K562 (cell line): ENCODE measurements at regions not wholly inside any gene's neighbourhood (a gene's known extent, or its start where the extent isn't known, plus 50 kb on each side); places are given as distances from the start of the nearest gene placed in this dataset.

Experiments used
- ATAC-seq: fragments of 200-7000 bp; cut with Tn5 transposase; 3 replicates; pipeline ENCODE4 v1.9.1; 2020; ENCODE audit warnings: moderate library complexity
- BruUV-seq: library from RNA; stranded (reverse); fragments of 400-500 nt; replicated peaks from 2 replicates; lab custom pipeline; 2021; lab: Mats Ljungman, UMichigan
- CTCF ChIA-PET: fragments of 300-600 bp; formaldehyde crosslinking; extraction: SDS; loops from one replicate; lab custom pipeline; 2021; ENCODE audit warnings: low intra/inter-chr PET ratio; lab: Yijun Ruan, JAX
- POLR2A ChIA-PET: fragments of 300-600, 350-650 bp; sonication (Branson Sonifier 250); formaldehyde crosslinking; extraction: SDS; loops from one replicate; lab custom pipeline; 2021; ENCODE audit warnings: antibody characterized with exemption, inconsistent platforms; lab: Yijun Ruan, JAX
- DNase-seq, 4 experiments: peaks; one replicate each; pipeline versions ENCODE4 v3.0.0 to v3.0.0-alpha.2; 2011 to 2018; ENCODE audit warnings: low spot score in 3 of 4, mixed read lengths in 3 of 4; ENCODE audit errors: extremely low read depth in 1 of 4
- FAIRE-seq: peaks from 2 replicates; lab custom pipeline; 2011; peaks lifted over from hg19 to GRCh38; lab: Jason Lieb, UNC
- H2AFZ ChIP-seq: 2 replicates; pipeline ENCODE4 v1.6.0; 2011; ENCODE audit warnings: low read depth, low read length, control low read depth, inconsistent platforms
- H3K27ac ChIP-seq: fragments of 200-600 bp; 3 replicates; pipeline ENCODE4 v1.8.0; 2011; ENCODE audit warnings: low read depth, mild to moderate bottlenecking, control low read depth, inconsistent platforms, low read length, moderate library complexity, mixed read lengths; ENCODE audit errors: extremely low read depth
- H3K27me3 ChIP-seq, 2 experiments: fragments of 300-600 bp in 1 of 2; 2 replicates in 1 of 2; 3 replicates in 1 of 2; pipeline versions ENCODE4 v1.6.0 to v1.8.0; 2011; ENCODE audit warnings: inconsistent platforms in 2 of 2, low read length in 2 of 2, mild to moderate bottlenecking in 1 of 2, mixed read lengths in 1 of 2, moderate library complexity in 1 of 2; ENCODE audit not compliant: control insufficient read depth in 2 of 2, insufficient read depth in 2 of 2
- H3K36me3 ChIP-seq: fragments of 300-600 bp; 3 replicates; pipeline ENCODE4 v1.8.0; 2011; ENCODE audit warnings: mild to moderate bottlenecking, low read length, inconsistent platforms; ENCODE audit not compliant: control insufficient read depth, insufficient read depth
- H3K4me1 ChIP-seq, 2 experiments: fragments of 200-600 bp in 1 of 2; replicated peaks in 1 of 2; 2 replicates in 1 of 2; 3 replicates in 1 of 2; pipeline versions ENCODE4 v1.5.1 to v1.8.0; 2011; ENCODE audit warnings: inconsistent platforms in 2 of 2, low read length in 2 of 2, mild to moderate bottlenecking in 1 of 2, mixed read lengths in 1 of 2, moderate library complexity in 1 of 2; ENCODE audit not compliant: control insufficient read depth in 2 of 2, insufficient read depth in 2 of 2
- H3K4me2 ChIP-seq: 2 replicates; pipeline ENCODE4 v1.6.1; 2011; ENCODE audit warnings: low read length, control low read depth, inconsistent platforms, mixed read lengths; ENCODE audit not compliant: insufficient read depth
- H3K4me3 ChIP-seq: fragments of 200-600 bp; sonication (generic), shearing (Covaris generic); 2 replicates; pipeline ENCODE4 v1.5.1; 2016; ENCODE audit warnings: control low read depth, inconsistent platforms
- H3K79me2 ChIP-seq: fragments of 200-600 bp; 3 replicates; pipeline ENCODE4 v1.8.0; 2011; ENCODE audit warnings: low read length, inconsistent platforms; ENCODE audit not compliant: control insufficient read depth, insufficient read depth
- H3K9ac ChIP-seq, 2 experiments: 2 replicates each; pipeline versions ENCODE4 v1.6.0 to v1.6.1; 2011; ENCODE audit warnings: low read depth in 2 of 2, low read length in 2 of 2, control low read depth in 1 of 2, inconsistent platforms in 1 of 2, mild to moderate bottlenecking in 1 of 2, mixed read lengths in 1 of 2; ENCODE audit not compliant: insufficient read depth in 1 of 2
- H3K9me1 ChIP-seq: one replicate; pipeline ENCODE4 v1.6.0; 2011; ENCODE audit warnings: inconsistent platforms, mild to moderate bottlenecking, low read length, moderate library complexity; ENCODE audit not compliant: control insufficient read depth, insufficient read depth
- H3K9me3 ChIP-seq: replicated peaks from 2 replicates; pipeline ENCODE4 v1.5.1; 2011; ENCODE audit warnings: low read depth, low read length, inconsistent platforms; ENCODE audit not compliant: control insufficient read depth, insufficient read depth
- H4K20me1 ChIP-seq: replicated peaks from 2 replicates; pipeline ENCODE4 v1.6.1; 2011; ENCODE audit warnings: low read length, inconsistent platforms, mixed read lengths; ENCODE audit not compliant: control insufficient read depth, insufficient read depth
- BRD9 ChIP-seq: fragments of 450-650 bp; IDR thresholded peaks from 2 replicates; pipeline ENCODE4 v1.6.1; 2018; ENCODE audit warnings: low read depth; ENCODE audit not compliant: partially characterized antibody
- KDM4B ChIP-seq, 2 experiments: fragments of 450-650 bp in 1 of 2; sonication (generic) in 1 of 2; IDR thresholded peaks; 2 replicates each; pipeline ENCODE4 v1.6.1; 2016 to 2017; ENCODE audit warnings: borderline replicate concordance in 2 of 2, antibody characterized with exemption in 1 of 2, low read depth in 1 of 2, mild to moderate bottlenecking in 1 of 2
- MCM5 ChIP-seq: fragments of 450-650 bp; IDR thresholded peaks from 2 replicates; pipeline ENCODE4 v1.6.1; 2016; ENCODE audit warnings: low read depth
- POLR2AphosphoS2 ChIP-seq: IDR thresholded peaks from 2 replicates; pipeline ENCODE4 v1.6.1; 2012; ENCODE audit warnings: low read length, improper control_type of control experiment
- RBM22 ChIP-seq: fragments of 200-400 bp; formaldehyde crosslinking; IDR thresholded peaks from 2 replicates; pipeline ENCODE4 v1.6.1; 2018; ENCODE audit warnings: low read length, low read depth; ENCODE audit not compliant: poor library complexity, severe bottlenecking
- SIN3B ChIP-seq: fragments of 450-650 bp; IDR thresholded peaks from 2 replicates; pipeline ENCODE4 v1.6.1; 2017; ENCODE audit warnings: low read depth, mild to moderate bottlenecking, moderate library complexity
- TCFL5 ChIP-seq: fragments of 250-450 bp; sonication (Bioruptor Pico); conservative IDR thresholded peaks from 2 replicates; pipeline ENCODE4 v1.6.1; 2021; ENCODE audit warnings: mild to moderate bottlenecking, moderate library complexity, matching md5 sums
- ZNF121 ChIP-seq: sonication (generic); formaldehyde crosslinking; conservative IDR thresholded peaks from 2 replicates; pipeline ENCODE4 v1.8.0; 2022; ENCODE audit warnings: missing genetic modification reagents
- ZNF175 ChIP-seq: fragments of 200-800 bp; sonication (Bioruptor generic); IDR thresholded peaks from 2 replicates; pipeline ENCODE4 v1.6.1; 2016; ENCODE audit warnings: low read depth, mild to moderate bottlenecking, missing genetic modification characterization, missing compliant biosample characterization
- ZNF668 ChIP-seq: fragments of 250-450 bp; sonication (Bioruptor Pico); IDR thresholded peaks from 2 replicates; pipeline ENCODE4 v1.8.0; 2022; ENCODE audit warnings: mild to moderate bottlenecking, inconsistent platforms
- ZNF77 ChIP-seq: fragments of 250-450 bp; sonication (Bioruptor Pico); IDR thresholded peaks from 2 replicates; pipeline ENCODE4 v1.5.0; 2020
- WGBS: fragments of 100-300 bp; shearing (Covaris generic); methylation state at CpG from one replicate; pipeline ENCODE4 v1.1.6; 2016; ENCODE audit warnings: low coverage, mixed read lengths; ENCODE audit not compliant: insufficient coverage; ENCODE audit errors: missing lambda C conversion rate; 5-methylcytosine and 5-hydroxymethylcytosine counted together
- in situ Hi-C: fragments of 300-500 bp; cut with MboI; formaldehyde crosslinking; loops from 4 replicates; pipeline ENCODE4 v1.15.0; 2018; ENCODE audit warnings: inconsistent platforms, mixed read lengths
- intact Hi-C: fragments of 100-400 bp; cut with micrococcal nuclease; formaldehyde crosslinking; loops from 2 replicates; pipeline ENCODE4 v1.14.2; 2022
- TF ChIP-seq, protein P1 (sequence below): sonication (generic); formaldehyde crosslinking; IDR thresholded peaks from 2 replicates; pipeline ENCODE4 v1.8.0; 2022; ENCODE audit warnings: mild to moderate bottlenecking, missing genetic modification reagents

DNA sequence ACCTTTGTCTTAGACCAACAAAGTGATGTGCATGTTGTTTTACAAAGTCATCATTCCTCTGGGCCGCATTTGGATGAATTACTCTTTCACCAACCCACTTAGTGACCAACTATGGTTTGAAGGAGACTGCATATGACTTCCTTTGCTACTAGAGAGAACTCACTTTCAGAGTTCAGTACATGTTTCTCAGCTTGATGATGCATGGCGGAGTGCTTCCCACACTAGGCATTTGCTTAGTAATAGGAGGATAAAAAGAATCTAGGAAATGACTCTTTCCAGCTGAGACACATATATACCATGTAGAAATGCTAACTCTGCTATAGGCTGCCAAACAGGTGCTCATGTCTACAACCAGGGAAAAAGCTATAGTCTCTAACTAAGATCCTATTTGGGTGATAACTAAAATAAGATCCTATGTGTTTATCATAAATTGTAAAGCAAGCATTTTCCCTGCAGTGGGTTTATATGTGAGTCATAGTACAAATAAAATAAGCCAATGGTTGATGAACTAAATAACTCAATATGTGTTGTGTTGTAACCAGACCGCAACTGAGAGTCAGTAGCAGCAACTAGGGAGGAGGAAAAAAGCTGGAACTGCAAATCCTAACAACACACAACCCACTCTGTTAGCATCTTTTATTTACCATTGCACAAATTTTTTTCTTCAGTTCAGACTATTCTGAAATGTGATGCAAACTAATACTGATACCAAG, 87.2 kb downstream of the TSPAN8 start (continued):
- TF ChIP-seq, protein P1, sequence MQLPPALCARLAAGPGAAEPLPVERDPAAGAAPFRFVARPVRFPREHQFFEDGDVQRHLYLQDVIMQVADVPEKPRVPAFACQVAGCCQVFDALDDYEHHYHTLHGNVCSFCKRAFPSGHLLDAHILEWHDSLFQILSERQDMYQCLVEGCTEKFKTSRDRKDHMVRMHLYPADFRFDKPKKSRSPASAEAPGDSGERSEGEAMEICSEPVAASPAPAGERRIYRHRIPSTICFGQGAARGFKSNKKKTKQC (CRISPR knock-in tag) = no peak
- TF ChIP-seq POLR2AphosphoS2 = no peak
- TF ChIP-seq ZNF121 (CRISPR knock-in tag) = no peak
- TF ChIP-seq RBM22 = no peak
- no peak for TF ChIP-seq ZNF668 (CRISPR knock-in tag)
- TF ChIP-seq TCFL5 (CRISPR knock-in tag) = no peak
- no peak for TF ChIP-seq KDM4B (IDR thresholded peaks at IDR 0.05; ENCODE audit: borderline replicate concordance in 2 of 2, low read depth in 1 of 2)
- TF ChIP-seq SIN3B = no peak
- no peak for TF ChIP-seq BRD9
- no peak for TF ChIP-seq MCM5
- TF ChIP-seq ZNF77 = no peak

DNA sequence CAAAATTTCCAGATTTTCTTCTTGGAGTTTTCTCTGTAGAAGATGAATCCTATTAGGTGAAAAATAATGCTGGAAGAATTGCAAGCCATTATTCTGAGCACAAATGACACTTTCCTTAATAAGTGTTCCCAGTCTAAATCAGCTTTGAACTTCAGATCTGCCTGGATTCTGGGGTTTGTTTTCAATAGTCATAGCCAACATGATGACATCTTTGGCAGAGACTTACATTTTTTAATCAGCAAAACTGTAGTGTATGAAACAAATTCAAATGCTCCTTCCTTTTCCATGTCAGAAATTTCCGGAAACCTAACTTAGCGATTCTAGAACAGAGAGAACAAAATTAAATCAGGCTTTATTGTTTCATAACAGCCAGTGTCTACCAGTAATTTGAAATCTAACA, 88.5 kb downstream of the TSPAN8 start:
- ChIA-PET CTCF (no interaction called here), POLR2A (no interaction called here)
- Histone ChIP-seq H3K9ac (no peak overlapping the region), H4K20me1 (no peaks in the 10 kb centered on the region), H3K4me2 (no peak overlapping the region), H3K4me3 (no peak overlapping the region), H3K27me3 (no peaks in the 10 kb centered on the region), H3K79me2 (no peaks in the 10 kb centered on the region), H3K9me1 (no peaks in the 10 kb centered on the region), H2AFZ (no peak overlapping the region), H3K9me3 (no peaks in the 10 kb centered on the region), H3K4me1 (no peaks in the 10 kb centered on the region), H3K36me3 (no peaks in the 10 kb centered on the region), H3K27ac (no peak overlapping the region)
- ATAC-seq (no peak), FAIRE-seq (no peak), DNase-seq (no peak)
- in situ Hi-C loops (no loop called here), intact Hi-C loops (no loop called here)
- 0% methylated on average over 2 of the region's 2 CpGs for WGBS
- no TSS peak for BruUV-seq
- no peak for TF ChIP-seq ZNF175 (CRISPR knock-in tag)
